Mesodermal cell (in vitro differentiated cells): ENCODE measurements at regions not wholly inside any gene's neighbourhood (a gene's known extent, or its start where the extent isn't known, plus 50 kb on each side); places are given as distances from the start of the nearest gene placed in this dataset.

Experiments
- H3K27ac ChIP-seq: 2 replicates; pipeline ENCODE4 v1.7.0; 2013; ENCODE audit warnings: mild to moderate bottlenecking, low read depth, low read length, moderate library complexity; ENCODE audit not compliant: severe bottlenecking
- H3K36me3 ChIP-seq: 2 replicates; pipeline ENCODE4 v1.7.1; 2013; ENCODE audit warnings: mild to moderate bottlenecking, low read length, moderate library complexity; ENCODE audit not compliant: control insufficient read depth, insufficient read depth
- H3K4me1 ChIP-seq: one replicate; pipeline ENCODE4 v1.7.1; 2013; ENCODE audit warnings: mild to moderate bottlenecking, low read length; ENCODE audit not compliant: insufficient read depth, control insufficient read depth, poor library complexity, severe bottlenecking
- H3K4me3 ChIP-seq: 2 replicates; pipeline ENCODE4 v1.7.0; 2013; ENCODE audit warnings: low read length, control low read depth, mild to moderate bottlenecking; ENCODE audit not compliant: insufficient read depth, poor library complexity, severe bottlenecking; ENCODE audit errors: extremely low read depth
- H3K9me3 ChIP-seq: 2 replicates; pipeline ENCODE4 v1.7.1; 2013; ENCODE audit warnings: mild to moderate bottlenecking, low read length, moderate library complexity; ENCODE audit not compliant: control insufficient read depth
- WGBS, 2 experiments: methylation state at CpG; one replicate each; pipeline ENCODE4 v1.1.5; 2013; ENCODE audit warnings: missing lambda C conversion rate in 2 of 2; ENCODE audit not compliant: insufficient coverage in 2 of 2; 5-methylcytosine and 5-hydroxymethylcytosine counted together

DNA sequence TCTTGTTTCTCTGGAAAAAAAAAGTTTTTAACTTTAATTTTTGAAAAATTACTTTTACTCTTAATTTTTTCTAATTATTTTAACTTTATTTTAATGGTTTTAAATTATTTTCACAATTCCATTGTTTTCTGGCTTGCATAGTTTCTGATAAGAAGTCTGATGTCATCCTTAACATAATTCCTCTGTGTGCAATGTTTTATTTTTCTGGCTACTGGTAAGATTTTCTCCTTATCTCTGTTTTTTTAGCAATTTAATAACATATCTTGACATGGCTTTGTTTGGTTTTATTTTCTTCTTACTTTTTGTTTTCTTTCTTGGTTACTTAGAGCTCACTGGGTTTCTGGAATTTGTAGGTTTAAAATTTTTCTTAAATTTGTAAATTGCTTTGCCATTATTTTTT is 114.8 kb downstream of the TBXT start:
- H3K4me1 ChIP-seq = peaks cover 4% of the 10 kb centered on the region
- H3K4me3 ChIP-seq = no peak overlapping the region
- no peak overlapping the region for H3K27ac ChIP-seq
- H3K9me3 ChIP-seq = peaks cover 14% of the 10 kb centered on the region
- H3K36me3 ChIP-seq = no peaks in the 10 kb centered on the region

DNA sequence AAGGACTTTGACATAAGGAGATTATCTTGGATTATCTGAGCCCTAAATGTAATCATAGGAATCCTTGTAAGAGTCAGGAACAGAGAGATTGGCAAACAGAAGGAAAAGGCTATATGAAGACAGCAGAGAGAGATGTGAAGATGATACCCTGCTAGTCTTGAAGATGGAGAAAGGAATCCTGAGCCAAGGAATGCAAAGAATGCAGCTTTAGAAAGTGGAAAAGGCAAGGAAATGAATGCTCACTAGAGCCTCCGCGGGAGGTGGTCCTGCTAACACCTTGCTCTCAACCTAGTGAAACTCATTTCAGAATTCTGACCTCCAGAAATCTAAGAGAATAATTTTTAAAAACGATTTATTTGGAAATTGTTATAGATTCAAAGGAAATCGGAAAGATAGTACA is 117.1 kb downstream of the TBXT start:
- no CpG with 5 or more reads among the region's 4 CpGs for WGBS, 2 experiments

DNA sequence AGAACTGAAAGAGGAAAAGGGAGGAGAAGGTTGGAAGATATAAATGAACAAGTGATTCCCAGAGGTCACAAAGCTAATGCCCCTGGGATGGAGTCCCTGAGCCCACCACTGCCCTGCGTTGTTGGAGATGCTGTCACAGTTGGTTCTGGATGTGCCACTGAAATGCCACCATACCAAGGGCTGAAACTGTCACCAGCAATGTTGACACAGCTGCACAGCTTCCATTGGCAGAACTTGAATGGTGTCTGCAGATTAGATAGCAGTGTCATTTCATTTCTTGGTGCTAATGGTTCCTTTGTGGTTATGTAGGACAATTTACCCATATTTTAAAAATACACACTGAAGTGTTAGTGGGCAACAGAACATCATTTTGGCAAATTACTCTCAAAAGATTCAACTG is 120.7 kb downstream of the TBXT start:
- Histone ChIP-seq H3K27ac (no peak overlapping the region), H3K4me1 (no peaks in the 10 kb centered on the region), H3K9me3 (peaks cover 8% of the 10 kb centered on the region), H3K4me3 (no peak overlapping the region), H3K36me3 (no peaks in the 10 kb centered on the region)
- 89% methylated on average over 1 of the region's 1 CpG for WGBS, 2 experiments

More for the DNA sequence above, 117.1 kb downstream of the TBXT start:
- peaks cover 22% of the 10 kb centered on the region for H3K9me3 ChIP-seq
- H3K27ac ChIP-seq = no peak overlapping the region
- H3K36me3 ChIP-seq = no peaks in the 10 kb centered on the region
- H3K4me3 ChIP-seq = no peak overlapping the region
- no peaks in the 10 kb centered on the region for H3K4me1 ChIP-seq

DNA sequence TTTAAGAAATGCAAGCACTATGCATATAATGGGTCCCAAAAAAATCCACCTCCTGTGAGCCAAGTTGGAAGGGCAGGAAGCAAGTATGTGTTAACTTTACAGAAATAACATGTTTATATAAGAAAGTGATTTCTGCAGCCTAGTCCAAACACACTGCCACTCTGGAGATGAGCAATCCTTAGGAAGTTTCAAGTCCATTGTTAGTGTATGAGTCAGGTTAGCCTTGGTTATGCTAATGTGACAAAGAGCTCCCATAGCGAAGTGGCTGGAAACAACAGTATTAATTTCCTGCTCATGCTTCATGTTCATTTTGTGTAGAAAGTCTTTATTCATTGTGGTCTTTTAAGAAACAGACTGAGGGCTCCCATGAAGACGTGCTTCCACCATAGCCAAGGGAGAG is 121.4 kb downstream of the TBXT start:
- no peaks in the 10 kb centered on the region for H3K36me3 ChIP-seq
- whole genome bisulfite sequencing, 2 experiments = 83 to 85% methylated on average over 2 of the region's 2 CpGs
- no peaks in the 10 kb centered on the region for H3K4me1 ChIP-seq
- no peak overlapping the region for H3K4me3 ChIP-seq
- peaks cover 8% of the 10 kb centered on the region for H3K9me3 ChIP-seq
- no peak overlapping the region for H3K27ac ChIP-seq

DNA sequence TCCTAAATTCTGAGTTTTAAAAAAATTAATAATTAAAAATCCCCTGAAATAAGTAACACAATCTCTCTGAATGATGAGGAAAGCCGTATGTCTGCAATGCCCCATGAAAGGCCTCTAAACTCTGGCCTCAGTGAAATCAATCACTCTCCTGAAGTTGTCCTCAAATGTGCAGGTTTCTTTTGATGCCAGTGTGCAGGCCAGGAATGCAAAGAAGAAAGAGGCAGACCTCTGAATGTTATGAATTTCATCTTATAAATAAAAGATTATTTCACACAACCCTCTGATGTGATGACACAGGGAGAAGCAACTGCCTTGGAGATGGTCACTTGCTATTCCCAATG is 121.8 kb downstream of the TBXT start:
- H3K36me3 ChIP-seq = no peaks in the 10 kb centered on the region
- H3K9me3 ChIP-seq = peaks cover 8% of the 10 kb centered on the region
- H3K27ac ChIP-seq = no peak overlapping the region
- no CpG with 5 or more reads among the region's 1 CpG for WGBS, 2 experiments
- H3K4me3 ChIP-seq = no peak overlapping the region
- H3K4me1 ChIP-seq = no peaks in the 10 kb centered on the region

DNA sequence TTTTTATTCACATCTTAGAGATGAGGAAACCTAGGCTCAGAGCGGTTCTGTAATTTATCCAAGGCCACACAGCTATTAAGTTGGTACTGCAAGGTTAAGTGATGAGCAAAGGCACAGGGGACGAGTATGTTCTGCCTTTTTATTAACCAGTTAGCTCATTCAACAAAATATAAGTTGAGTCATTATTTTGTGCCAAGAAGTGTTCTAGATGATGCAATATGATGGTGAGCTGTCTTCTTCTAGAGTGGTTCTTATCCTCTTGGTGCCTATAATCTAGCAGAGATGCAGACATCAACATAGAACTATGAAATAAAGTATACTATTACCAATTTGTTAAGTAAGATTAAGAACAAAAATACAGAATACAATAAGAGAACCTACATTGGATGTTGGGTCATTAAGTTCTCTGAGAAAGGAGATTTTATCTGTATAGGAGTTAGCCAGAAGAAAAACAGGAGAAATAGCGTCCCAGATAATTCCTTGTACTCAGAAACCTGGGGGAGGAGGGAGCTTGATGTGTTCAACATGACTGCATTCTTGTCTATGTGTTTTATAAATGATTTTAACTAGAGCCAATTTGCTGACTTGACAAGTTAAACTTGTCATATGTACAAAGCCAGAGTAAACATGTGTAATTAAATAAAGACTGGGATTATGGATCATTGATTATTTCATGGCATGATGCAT is 122.3 kb downstream of the TBXT start:
- no peaks in the 10 kb centered on the region for H3K4me1 ChIP-seq
- H3K9me3 ChIP-seq = peaks cover 8% of the 10 kb centered on the region
- H3K36me3 ChIP-seq = no peaks in the 10 kb centered on the region
- no peak overlapping the region for H3K4me3 ChIP-seq
- no peak overlapping the region for H3K27ac ChIP-seq
- WGBS, 2 experiments = 75 to 100% methylated on average over 1 of the region's 3 CpGs

DNA sequence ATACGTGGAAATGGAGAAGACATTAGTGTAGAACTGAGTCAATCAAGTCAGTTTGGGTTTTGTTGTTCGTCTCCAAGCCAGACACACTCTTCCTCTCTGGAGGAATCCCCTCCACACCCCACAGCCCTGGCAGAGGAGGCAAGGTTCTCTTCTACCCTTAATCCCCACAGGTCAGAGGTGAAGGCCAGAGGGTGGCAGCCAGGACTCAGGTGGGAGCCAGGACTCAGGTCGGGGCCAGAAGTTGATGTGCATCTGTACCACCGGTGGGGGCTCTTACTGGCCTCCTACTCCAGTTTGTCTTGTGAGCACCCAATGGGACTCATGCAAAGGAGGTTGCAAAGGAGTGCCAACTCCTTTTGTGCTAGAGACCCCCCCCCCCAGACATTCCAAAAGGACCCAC is 126.4 kb downstream of the TBXT start:
- Histone ChIP-seq H3K9me3 (no peaks in the 10 kb centered on the region), H3K27ac (no peak overlapping the region)
- 83 to 100% methylated on average over 2 of the region's 4 CpGs for WGBS, 2 experiments

DNA sequence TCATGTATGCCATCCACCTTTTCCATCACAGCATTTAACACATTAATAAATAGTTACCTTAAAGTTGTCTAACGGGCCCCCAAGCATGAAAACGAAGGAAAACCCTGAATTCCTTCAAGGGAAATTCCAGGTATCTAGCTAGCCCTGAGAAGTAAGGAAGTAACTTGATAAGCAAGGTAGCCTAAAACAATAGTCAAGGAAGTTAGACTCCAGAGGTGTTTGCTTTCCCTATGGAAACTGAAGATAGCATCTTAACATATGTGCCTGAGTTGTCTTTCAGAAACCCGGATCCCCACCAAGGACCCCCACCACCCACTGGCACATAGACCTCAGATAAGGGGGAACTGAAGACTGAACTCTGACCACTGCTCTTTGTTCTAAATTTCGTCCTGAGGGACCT is 127.4 kb downstream of the TBXT start:
- Histone ChIP-seq H3K27ac (no peak overlapping the region), H3K36me3 (no peaks in the 10 kb centered on the region), H3K4me1 (no peaks in the 10 kb centered on the region), H3K4me3 (no peak overlapping the region), H3K9me3 (no peaks in the 10 kb centered on the region)
- 61 to 94% methylated on average over 3 of the region's 4 CpGs for WGBS, 2 experiments

More for the DNA sequence above, 126.4 kb downstream of the TBXT start:
- Histone ChIP-seq H3K4me3 (no peak overlapping the region), H3K36me3 (no peaks in the 10 kb centered on the region), H3K4me1 (no peaks in the 10 kb centered on the region)

DNA sequence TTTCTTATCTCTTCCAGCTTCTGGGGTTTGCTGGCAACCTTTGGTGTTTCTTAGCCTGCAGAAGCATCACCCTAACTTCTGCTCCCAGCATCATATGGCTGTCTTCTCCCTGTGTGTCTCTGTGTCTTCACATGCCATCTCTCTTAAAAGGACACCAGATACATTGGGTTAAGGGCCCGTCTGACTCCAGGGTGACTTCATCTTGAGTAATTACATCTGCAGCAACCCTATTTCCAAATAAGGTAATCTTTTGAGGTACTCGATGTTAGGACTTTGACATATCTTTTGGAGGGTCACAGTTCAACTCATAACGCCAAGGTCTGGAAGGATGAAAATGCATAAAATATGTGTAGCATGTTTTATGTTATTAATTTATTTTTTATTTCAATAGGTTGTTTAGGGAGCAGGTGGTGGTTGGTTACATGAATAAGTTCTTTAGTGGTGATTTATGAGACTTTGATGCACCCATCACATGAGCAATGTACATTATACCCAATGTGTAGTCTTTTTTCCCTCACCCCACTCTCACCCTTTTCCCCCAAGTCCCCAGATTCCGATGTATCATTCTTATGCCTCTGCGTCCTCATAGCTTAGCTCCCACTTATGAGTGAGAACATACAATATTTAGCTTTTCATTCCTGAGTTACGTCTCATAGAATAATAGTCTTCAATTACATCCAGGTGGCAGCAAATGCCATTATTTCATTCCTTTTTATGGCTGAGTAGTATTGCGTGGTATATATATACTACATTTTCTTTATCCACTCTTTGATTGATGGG is 131.1 kb downstream of the TBXT start:
- Histone ChIP-seq H3K4me1 (no peaks in the 10 kb centered on the region), H3K4me3 (no peak overlapping the region), H3K36me3 (no peaks in the 10 kb centered on the region), H3K27ac (no peak overlapping the region), H3K9me3 (no peaks in the 10 kb centered on the region)
- 89 to 96% methylated on average over 4 of the region's 7 CpGs for WGBS, 2 experiments

DNA sequence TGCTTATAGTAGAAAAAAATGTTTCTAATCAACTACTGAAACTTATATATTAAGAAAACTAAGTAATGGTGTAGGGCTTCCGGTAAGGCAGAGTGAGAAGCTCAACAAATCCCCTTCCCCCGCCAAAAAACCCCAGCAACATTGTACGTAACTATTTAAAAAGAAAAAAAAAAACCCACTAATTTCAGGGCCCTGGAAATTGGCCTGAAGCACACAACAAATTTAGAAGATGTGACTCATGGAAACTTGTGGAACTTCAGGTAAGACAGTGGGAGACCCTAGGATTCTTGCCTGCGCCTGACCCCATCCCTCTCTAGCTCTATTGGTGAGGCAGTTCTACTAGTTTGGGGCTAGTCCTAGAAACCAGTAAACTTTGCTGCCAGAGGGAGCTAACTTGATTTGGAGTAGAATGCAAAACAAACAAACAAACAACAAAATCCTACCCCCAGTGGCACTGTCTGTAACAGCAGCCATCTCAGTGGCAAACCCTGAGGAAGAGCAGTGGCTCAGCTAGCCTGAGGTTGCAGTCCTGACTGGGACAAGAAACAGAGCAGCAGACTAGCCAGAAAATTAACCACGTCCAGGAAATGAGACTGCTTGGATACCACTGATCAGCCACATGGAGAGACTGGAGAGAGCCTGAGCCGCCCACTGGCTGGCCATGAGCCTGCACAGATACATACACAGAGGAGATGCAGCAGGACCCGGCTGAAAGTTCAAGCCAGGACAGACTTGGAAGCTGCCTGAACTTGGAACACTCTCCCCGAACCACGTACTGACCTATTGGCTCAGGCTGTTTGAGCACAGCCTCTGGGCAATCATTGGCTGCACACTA is 135.1 kb downstream of the TBXT start:
- H3K4me1 ChIP-seq = no peaks in the 10 kb centered on the region
- H3K36me3 ChIP-seq = no peaks in the 10 kb centered on the region
- no peak overlapping the region for H3K4me3 ChIP-seq
- no peaks in the 10 kb centered on the region for H3K9me3 ChIP-seq
- WGBS, 2 experiments = 60 to 64% methylated on average over 5 to 6 of the region's 9 CpGs
- H3K27ac ChIP-seq = peak overlapping the region; percentile 43
